NOMO-1 treated with DMSO at 0.1 percent for 48 hours (cell line): ENCODE measurements at regions not wholly inside any gene's neighbourhood (a gene's known extent, or its start where the extent isn't known, plus 50 kb on each side); places are given as distances from the start of the nearest gene placed in this dataset.
A peak's percentile ranks its signal among the peaks of the same experiment; 100 is the strongest.
"Not testable (repeated sequence)": the region's sequence is repeated elsewhere in the genome, so short reads cannot be mapped to it uniquely, and the experiment has no call there.

Experiments used
- DNase-seq: peaks from one replicate; lab custom pipeline; 2025; ENCODE audit not compliant: unreplicated experiment; lab: John Stamatoyannopoulos, UW

DNA sequence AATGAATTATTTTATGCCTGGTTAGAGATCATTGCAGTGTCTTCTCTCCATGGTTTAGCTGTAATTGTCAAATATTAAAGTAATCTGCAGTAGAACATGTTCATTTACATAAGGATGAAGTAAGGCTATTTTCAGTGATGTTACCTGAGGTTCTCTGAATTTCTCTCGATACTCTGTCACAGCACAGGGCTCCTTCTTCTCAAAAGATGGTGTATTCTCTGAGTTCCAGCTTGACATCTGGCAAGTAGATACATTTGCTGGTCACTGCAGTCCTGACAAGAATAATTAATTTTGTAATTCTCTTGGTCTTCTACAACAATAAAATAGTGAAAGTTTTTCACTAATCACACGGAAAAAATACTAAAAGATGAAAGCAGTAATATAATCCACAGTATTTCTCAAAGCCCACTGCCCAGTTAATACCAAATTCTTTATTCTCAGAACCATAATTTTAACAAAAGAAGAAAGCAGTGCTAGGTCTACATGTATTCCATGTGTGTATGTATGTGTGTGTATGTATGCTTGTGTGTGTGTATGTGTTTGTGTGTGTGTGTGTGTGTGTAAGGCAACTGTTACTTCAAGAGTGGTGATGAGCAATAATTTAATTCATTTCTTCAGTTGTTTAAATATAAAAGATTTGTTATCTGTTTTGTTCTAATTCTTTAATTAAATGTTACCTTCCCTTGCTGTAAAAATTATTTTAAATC lies 1165.5 kb upstream of the SLC39A10 start:
- DNase-seq = peak; percentile 11

DNA sequence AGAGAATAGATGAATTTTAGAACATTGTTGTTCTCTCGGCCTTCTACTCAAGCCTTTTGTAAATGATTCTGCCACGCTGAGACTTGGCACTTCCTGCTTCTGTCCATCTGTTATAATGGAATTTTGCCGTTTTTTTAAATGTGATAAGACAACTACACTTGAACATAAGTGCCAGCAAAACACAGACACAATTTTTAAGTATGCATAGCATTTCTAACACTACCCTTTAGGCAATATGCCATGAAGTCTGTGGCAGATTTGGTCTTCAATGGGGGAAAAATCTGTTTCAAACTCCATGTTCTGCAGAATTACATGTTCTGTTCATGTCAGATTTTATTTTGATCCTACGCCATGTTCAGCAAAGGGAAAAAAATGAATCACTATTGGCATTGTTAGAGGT lies 1170.7 kb upstream of the SLC39A10 start:
- no peak for DNase-seq

DNA sequence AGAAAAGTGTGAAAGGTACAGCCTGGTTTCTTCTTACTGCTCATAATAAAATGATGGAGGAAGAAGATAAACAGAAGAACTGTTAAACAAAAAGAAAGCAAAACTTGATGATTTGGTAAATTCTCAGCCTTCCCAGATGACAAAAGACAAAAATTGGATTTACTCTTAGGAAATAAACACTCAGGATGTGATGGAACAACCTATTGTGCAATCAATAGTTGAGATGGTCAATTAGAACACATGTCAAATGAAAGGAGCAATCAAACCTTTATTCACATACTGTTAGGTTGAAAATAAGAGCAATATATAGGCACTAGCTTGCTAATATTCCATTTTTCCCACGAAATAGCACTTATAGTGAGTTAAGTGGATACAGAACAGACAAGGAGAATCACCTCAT lies 1174.0 kb upstream of the SLC39A10 start:
- no peak for DNase-seq

DNA sequence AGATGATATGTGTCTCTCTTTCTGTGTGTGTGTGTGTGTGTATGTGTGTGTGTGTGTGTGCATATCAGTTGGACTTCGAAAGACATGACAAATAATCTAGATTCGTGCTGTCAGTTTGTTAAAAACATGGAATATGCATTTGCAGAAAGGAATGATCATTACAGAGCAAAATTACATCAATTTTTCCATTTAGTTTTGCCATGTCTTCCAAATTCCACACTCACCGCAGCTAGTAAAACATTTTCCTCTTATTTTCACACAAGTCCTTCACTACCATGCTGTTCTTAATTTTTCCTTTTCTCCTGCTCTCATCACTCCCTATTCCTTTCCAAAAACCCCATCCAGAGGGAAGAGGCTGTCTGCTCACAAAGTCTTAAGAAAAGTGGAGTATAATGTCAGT lies 1191.4 kb upstream of the SLC39A10 start:
- no peak for DNase-seq

DNA sequence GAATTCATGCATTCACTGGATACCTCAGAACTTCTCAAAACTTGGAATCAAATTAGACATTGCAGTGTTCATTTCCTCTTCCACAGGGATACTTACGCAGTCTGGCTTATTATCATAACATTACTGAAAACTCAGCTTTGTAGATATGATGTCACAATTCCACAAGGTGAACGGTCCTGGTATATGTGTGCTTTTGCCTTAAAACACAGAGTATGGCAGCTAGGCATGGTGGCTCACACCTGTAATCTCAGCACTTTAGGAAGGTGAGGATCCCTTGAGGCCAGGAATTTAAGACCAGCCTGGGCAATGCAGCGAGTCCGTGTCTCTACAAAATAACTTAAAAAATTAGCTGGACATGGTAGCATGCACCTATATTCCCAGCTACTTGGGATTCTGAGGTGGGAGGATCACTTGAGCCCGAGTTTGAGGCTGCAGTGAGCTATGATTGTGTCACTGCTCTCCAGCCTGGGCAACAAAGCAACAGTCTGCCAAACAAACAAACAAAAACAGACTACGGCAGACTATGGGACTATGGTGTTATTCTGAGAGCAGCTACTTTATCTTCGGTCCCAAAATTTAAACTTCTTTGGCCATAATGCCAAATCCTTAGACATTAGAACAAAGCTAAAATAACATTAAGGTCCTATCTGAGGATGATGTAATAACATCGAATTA lies 1191.9 kb upstream of the SLC39A10 start:
- peak; percentile 15 for DNase-seq

DNA sequence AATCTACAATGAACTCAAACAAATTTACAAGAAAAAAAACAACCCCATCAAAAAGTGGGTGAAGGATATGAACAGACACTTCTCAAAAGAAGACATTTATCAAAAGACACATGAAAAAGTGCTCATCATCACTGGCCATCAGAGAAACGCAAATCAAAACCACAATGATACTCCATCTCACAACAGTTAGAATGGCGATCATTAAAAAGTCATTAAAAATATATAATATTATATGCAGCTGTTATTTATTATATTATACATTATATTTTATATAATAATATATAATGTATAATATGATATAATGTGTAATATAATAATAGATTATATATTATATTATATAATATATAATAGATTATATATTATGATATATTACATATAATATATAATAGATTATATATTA lies 1194.1 kb upstream of the SLC39A10 start:
- not testable (repeated sequence) for DNase-seq

DNA sequence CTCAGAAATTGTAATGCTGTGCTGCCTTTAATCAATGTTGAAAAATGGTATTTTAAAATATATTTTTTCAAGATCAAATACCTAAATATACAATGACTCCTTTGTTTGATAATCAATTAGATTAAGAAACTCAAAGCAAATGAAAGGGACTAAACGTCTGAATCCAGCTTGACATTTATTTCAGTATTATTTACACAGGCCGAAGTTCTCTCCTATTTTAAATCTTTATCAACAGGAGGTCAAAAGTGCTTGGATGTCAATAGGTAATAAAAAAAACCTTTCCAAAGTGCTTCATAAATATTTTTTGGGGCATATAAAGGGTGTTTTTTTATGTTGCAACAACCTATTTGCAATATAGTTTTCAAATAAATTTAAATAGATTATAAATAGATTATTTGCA lies 1201.7 kb upstream of the SLC39A10 start:
- no peak for DNase-seq

DNA sequence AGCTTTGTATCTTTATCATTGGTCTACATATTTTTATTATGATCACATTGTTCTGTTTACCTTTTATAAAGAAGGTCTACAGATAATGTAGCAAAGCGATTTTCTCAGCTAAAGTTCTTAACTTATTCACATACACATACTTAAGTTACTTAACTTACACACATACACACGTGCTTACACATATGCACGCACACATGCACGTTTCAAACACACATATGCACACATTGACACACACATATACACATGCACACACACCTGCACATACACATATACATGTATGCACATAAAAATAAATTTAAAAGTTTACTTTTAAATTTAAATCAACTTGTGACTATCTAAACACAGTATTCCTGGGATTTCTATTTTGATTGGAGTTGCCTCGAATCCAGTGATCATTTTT lies 1204.5 kb upstream of the SLC39A10 start:
- DNase-seq = no peak

DNA sequence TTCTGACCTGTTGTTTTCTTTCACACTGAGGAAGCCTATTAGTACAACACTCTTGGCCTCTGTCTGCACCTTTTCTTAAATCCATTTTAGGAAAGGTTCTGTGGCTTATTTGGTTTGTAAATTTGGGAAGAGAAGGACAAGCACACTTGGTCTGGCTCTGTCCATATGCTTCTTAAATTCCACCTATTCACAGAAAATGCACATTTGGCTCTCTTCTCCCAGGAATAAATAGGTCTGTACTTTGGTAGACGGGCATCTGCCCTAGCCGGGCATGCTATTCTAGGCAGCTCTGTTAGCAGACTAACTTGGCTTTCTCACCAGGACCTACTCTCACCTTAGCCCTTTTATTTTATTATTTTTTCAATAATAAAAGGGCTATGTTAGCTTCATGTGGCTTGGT lies 1211.8 kb upstream of the SLC39A10 start:
- no peak for DNase-seq

DNA sequence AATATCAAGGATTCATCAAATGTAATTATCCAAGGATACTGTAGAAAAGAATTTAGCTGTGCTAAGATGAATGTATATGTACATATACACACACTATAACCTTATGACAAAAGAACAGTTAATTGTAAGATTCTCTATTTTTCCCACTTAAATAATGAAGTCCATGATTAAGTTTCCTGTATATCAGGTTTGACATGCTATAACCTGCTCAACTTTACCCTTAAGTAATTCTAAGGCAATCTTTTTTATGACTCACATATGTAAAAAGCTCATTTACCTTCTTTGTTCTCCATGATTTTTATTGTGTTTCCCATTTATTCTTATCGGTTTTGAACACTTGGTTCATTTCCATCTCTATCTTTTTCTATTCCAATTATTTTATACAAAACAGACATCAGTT lies 1213.1 kb upstream of the SLC39A10 start:
- DNase-seq = no peak

DNA sequence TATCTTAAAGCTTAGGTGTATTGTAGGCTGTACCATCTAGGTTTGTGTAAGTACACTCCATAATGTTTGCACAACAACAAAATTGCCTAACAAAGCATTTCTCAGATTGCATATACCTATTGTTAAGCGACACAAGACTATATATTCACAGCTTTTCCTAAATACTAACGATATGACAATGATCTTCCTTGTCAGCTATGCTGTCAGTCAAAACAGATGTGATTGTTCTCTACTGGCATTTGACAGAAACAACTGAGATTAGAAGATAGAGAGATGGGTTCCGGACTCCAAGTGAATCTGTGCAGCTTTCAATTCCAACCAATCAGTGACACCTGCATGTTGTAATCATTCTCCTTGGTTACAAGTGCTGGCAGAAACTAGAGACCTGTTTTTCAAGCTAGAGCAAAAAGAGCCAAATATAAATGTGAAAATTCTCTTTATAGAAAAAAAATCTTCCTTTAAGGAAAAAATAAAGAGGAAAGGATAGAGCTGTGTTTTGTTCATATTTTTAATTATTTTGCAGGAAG lies 1232.3 kb upstream of the SLC39A10 start:
- DNase-seq = no peak

DNA sequence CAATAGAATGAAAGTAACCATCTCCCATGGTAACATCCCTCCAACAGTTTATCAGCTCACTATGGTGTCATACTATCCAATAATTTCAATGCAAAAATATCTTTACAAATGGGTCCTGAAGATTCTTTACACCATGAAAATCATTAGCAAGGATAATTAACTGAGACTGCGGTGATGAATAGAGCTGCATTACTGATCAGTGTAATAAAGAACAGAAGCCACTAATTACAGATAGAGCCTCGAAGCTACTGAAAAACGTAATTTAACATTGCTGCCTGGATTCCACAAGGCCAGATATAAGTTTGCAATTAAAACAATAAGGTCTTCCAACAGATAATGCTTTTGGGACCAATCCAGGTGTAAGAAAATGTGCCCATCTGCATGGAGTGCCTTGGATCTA lies 1245.8 kb upstream of the SLC39A10 start:
- DNase-seq = no peak

DNA sequence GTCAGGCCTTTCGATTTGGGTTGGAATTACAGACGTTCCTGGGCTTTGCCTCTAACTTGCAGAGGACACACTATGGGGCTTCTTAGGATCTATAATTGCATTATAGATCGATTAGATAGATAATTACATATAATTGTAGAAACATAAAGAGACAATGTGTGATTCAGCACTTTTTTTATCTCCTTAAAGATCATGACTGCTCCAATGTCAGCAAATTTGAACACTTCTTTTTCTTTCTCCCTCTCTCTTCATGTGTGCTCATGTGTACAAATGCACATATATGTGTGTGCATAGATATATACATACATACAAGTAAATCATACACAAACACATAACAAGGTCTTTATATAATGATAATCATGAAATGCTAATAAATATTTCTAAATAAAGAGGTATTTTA lies 1261.2 kb upstream of the SLC39A10 start:
- no peak for DNase-seq

DNA sequence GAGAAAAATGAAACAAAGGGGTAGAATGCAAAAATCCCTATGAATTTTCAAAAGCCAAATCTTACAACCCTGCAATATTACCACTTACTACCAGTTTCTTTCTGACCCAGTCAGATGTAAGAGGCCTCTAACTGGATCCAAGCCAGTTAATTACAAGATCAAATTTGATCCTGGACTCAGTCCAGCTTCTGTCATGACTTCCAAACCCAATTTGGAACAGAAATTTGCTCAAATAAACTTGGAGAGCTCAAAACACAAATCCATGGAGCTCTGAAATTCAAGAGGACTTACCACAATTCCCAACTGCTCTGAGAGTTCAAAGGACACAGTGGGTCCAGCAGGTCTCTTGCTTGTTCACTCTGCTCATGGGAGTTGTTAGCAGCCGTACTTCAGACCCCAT lies 1271.7 kb upstream of the SLC39A10 start:
- no peak for DNase-seq

DNA sequence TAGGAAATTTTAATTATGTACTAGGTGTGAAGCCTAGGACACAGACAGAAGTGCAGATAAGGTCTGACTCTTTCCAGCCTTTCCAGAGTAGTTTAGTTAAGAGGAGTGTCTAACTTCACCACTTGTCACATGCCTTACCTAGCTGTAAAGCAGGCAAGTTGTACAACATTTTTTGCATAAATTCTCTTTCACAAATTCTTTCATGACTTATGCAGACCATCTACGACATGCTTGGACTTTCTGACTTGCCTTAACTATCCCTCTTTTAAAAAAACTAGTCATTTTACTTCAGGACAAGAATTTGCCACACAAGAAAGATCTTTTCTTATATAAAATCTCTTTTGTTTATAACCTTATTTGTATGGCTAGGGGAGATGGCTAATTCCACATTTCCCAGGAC lies 1273.6 kb upstream of the SLC39A10 start:
- no peak for DNase-seq

DNA sequence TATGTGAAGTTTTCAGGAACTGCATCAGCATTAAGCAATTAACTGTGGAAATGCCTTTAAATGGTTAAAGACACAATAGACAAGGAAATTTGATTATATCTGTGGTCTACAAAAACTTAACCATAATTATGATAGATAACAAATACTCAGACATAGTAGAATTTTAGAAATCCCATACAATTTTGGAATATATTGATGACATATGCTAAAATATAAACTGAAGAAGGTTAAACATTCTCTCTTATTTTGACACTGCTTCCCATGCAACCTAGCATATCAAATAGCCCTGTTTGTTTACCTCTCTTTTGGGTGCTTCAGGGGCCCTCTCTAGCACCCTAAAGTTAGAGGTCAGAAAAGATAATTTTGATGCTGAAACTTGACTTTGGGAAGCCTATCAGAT lies 1274.8 kb upstream of the SLC39A10 start:
- no peak for DNase-seq

DNA sequence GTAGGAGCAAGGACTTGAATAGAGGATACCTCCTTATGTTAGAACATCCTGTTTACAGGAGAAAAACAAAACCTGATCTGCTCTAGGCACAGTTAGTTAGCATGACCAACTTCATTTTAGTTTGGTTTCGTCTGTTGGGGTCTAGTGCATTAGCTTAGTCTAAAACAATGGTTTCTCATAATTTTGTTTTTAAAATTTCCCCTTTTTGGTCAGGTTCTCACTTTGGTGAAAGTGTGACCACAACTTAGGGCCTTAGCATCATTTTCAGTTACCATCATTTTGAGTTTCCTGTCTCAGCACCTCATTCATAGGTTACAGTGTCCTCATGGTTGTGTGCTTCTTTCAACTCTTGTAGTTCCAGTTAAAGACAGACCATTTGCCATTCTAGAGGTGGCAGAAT lies 1277.0 kb upstream of the SLC39A10 start:
- no peak for DNase-seq

DNA sequence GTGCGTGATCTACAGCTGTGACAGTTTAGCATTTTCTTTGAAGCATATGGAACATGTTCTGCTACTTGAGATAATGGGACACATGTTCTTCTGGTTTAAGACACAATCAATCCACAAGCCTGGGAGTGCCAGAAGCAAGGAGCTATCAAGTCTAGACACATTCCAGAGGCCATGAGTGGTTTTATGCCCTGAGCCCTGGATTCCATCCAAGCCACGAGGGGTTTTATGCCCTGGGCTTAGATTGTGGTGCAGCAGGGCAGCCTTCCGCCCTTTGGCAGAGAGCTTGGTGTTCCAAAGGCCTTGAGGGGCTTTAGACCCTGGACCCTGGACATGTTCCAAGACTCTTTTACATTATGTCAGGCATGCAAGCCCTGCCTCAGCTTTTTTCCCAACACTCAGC lies 1289.6 kb upstream of the SLC39A10 start:
- DNase-seq = not testable (repeated sequence)

DNA sequence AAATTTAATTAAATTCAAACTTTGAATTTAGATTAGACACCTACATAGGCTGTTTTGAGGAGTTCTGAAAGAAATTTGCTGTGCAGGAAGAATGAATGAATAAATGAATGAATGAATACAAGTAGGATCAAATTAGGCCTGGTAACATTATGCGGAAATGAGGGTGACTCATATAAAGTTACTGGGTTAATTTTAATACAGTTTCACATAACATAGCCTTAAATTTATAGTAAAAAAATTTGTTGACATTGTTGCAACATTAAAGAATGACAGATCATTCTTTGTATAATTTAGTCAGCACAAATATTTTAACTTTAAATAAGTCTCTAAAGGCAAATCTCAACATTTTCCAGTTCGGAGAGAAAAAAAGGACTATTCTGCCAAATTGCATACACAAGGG lies 1293.1 kb upstream of the SLC39A10 start:
- no peak for DNase-seq

DNA sequence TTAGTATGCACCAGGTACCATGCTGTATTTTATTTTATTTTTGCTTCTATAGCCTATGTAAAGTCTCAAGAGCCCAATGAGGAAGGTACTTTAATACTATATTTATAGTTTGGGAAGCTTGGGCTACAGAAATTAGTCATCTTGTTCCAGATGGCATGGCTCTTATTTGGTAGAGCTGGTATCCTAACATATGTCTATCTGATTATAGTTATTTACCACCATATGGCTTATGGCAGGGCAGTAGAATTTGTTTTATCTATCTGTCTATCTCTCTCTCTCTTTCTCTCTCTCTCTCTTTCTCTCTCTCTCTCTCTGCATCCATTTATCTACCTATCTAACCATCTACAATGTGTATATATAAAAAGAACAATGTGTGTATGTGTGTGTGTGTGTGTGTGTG lies 1293.7 kb upstream of the SLC39A10 start:
- DNase-seq = no peak

DNA sequence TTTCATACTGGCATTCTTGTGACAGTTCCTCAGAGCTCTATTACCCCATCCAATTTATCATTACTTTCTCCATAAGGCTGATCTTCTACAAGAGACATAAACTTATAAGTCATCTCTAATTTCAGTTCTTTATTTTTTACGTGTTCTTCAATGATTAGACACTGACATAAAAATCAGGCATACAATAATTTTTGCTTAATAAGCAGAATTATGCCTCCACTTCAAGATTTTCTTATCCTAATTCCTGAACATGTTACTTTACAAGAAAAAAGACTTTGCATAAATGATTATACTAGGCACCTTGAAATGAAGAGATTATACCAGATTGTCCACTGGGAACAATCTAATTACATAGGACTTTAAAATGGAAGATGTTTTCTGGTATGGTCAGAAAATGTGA lies 1304.5 kb upstream of the SLC39A10 start:
- DNase-seq = no peak

DNA sequence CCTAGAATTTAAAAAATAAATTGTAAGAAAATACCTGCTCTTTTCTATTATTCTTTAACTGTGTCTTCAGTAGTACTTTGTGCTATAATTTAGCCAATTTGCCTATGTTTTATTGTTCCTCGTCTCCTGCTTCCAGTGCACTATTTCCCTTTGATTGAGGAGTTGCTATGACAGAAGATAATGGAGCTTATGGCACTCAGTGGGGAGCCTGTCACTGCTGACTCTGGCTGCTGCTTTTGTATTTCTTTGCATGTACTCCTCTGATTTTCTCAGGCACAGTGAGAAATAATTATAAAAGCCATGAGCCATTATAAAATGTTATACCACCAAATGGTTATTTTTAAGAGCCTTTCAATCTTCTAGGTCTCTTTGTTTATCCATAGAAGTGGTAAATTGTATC lies 1310.8 kb upstream of the SLC39A10 start:
- no peak for DNase-seq

DNA sequence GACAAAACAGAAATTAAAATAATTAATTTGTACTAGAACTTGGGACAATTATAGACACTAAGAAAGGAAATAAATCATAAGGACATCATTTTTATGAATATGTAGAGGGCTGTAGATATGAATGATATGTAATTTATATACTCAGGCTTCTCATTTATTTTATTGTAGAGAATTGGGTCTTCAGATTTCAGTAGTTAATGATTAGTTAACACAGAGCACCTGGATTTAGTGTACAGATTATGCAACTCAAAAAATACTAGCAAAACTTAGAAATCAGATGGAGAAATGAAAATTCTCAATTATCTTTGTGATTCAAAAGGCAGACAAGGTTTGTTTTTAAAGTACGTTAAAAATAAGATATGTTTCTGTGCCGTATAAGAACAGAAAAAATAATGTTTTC lies 1311.7 kb upstream of the SLC39A10 start:
- DNase-seq = no peak
